Right lobe of liver (tissue), 6 donors: ENCODE measurements at regions not wholly inside any gene's neighbourhood (a gene's known extent, or its start where the extent isn't known, plus 50 kb on each side); places are given as distances from the start of the nearest gene placed in this dataset.
A peak's percentile ranks its signal among the peaks of the same experiment; 100 is the strongest.

Experiments
- ATAC-seq, 4 donors: fragments of 200-7000 bp; cut with Tn5 transposase; one replicate each; pipeline ENCODE4 v1.9.1; 2020; ENCODE audit warnings: mild to moderate bottlenecking in 4 of 4, moderate library complexity in 4 of 4
- DNase-seq, 3 donors: peaks; one replicate each; pipeline ENCODE4 v3.0.0-alpha.2; 2020
- H3K27ac ChIP-seq, 3 donors: fragments of 200-600 bp; one replicate each; pipeline ENCODE4 v1.8.0; 2022
- H3K27me3 ChIP-seq, 2 donors: fragments of 200-600 bp; one replicate each; pipeline ENCODE4 v1.8.0; 2022
- H3K36me3 ChIP-seq, 4 donors: fragments of 200-600 bp; sonication (generic) in 1 of 4; one replicate each; pipeline versions ENCODE4 v1.5.1 to v1.8.0; 2017 to 2022; ENCODE audit warnings: control low read depth in 1 of 4
- H3K4me1 ChIP-seq, 4 donors: fragments of 200-600 bp; sonication (generic) in 1 of 4; one replicate each; pipeline versions ENCODE4 v1.5.1 to v1.8.0; 2017 to 2022; ENCODE audit warnings: control low read depth in 1 of 4
- H3K4me3 ChIP-seq, 3 donors: fragments of 200-600 bp; one replicate each; pipeline ENCODE4 v1.8.0; 2022
- H3K9me3 ChIP-seq, 4 donors: fragments of 200-600 bp; sonication (generic) in 1 of 4; one replicate each; pipeline versions ENCODE4 v1.5.1 to v1.8.0; 2017 to 2022; ENCODE audit warnings: control low read depth in 1 of 4
- POLR2A ChIP-seq: fragments of 450-650 bp; IDR thresholded peaks from one replicate; pipeline ENCODE4 v1.6.1; 2017; ENCODE audit warnings: antibody characterized with exemption, mild to moderate bottlenecking
- WGBS: methylation state at CpG from one replicate; pipeline ENCODE4 v1.1.6; 2018; ENCODE audit warnings: low coverage, low lambda C conversion rate; ENCODE audit not compliant: insufficient coverage; ENCODE audit errors: missing lambda C conversion rate; 5-methylcytosine and 5-hydroxymethylcytosine counted together
- intact Hi-C, 2 donors: fragments of 100-400 bp; cut with DNase I; formaldehyde crosslinking; loops; one replicate each; pipeline versions ENCODE4 v1.11.2 to v1.14.1; 2022
- TF ChIP-seq, protein P1 (sequence below), 4 donors: fragments of 200-600 bp in 3 of 4; fragments of 450-650 bp in 1 of 4; IDR thresholded peaks; one replicate each; pipeline versions ENCODE4 v1.5.1 to v1.8.0; 2016 to 2022; ENCODE audit warnings: antibody characterized with exemption in 4 of 4, mild to moderate bottlenecking in 2 of 4
- donor health status: DM: no; HTN: yes; CAD: no.
- donor health status: DM: no; HTN: no; CAD: no.
- donor health status: DM: no; HTN: no; CAD: no.
- donor health status: DM: no; HTN: yes; CAD: no.
- donor health status: DM: no; HTN: yes; CAD: no.

DNA sequence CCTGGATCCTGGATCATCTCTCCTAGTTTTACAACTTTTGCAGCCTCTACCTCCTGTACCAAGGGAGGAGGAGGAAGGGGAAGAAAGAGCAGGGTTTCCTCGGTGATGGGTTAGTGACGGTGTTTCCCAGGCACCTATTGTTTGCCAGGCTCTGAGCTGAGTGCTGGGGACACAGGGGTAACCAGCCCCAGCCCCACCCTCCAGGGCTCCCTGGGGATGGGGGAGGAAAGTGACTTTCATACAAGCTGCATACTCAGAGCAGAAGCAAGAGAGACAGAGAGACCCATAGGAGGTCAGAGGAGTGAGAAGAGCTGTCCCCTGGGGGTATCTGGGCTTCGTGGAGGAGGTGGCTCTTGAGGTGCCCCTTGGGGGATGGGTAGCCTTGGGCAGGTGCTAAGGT, 89.4 kb upstream of the THY1 start:
- no peak for ATAC-seq

DNA sequence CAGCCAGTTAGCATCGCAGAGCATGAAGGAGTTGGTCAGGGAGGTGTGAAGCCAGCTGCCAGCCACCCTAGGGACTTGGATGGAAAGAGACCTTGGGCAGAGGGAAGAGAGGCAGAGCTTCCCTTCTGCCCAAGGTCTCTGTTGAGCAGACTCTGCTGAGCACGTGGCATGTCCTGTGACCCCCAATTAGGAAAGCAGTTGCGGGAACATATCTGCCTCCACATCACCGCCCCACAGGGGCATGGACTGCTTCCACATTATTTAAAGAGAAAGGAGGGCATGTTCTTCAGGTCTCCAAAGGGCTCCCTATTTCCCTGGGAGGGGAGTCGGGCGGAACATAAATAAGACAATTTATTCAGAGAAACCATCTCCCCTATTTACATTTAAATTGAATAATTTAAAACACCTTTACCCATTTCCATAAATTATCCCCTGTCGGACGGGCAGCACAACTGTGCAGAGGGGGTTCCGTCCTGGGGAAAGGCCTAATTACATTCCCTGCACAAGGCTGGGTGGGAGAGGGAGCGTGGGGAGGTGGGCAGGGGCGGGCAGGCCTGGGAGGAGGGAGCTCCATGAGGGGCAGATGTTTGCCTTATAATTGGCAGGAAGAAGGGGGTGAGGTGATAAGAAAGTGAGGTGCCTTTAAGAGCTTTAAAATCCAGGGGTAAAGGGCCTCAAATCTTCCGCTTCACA, 88.8 kb upstream of the THY1 start:
- 64% methylated on average over 9 of the region's 12 CpGs for WGBS
- intact Hi-C loops: no loop called here
- no peak for ATAC-seq
- TF ChIP-seq POLR2A: no peak
- TF ChIP-seq, protein P1, sequence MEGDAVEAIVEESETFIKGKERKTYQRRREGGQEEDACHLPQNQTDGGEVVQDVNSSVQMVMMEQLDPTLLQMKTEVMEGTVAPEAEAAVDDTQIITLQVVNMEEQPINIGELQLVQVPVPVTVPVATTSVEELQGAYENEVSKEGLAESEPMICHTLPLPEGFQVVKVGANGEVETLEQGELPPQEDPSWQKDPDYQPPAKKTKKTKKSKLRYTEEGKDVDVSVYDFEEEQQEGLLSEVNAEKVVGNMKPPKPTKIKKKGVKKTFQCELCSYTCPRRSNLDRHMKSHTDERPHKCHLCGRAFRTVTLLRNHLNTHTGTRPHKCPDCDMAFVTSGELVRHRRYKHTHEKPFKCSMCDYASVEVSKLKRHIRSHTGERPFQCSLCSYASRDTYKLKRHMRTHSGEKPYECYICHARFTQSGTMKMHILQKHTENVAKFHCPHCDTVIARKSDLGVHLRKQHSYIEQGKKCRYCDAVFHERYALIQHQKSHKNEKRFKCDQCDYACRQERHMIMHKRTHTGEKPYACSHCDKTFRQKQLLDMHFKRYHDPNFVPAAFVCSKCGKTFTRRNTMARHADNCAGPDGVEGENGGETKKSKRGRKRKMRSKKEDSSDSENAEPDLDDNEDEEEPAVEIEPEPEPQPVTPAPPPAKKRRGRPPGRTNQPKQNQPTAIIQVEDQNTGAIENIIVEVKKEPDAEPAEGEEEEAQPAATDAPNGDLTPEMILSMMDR (IDR thresholded peaks at IDR 0.05): no peak
- Histone ChIP-seq H3K9me3 (no peaks in the 10 kb centered on the region), H3K27ac (no peak overlapping the region), H3K36me3 (no peaks in the 10 kb centered on the region), H3K4me1 (no peaks in the 10 kb centered on the region), H3K4me3 (no peak overlapping the region), H3K27me3 (no peaks in the 10 kb centered on the region)
- DNase-seq: no peak

More for the DNA sequence above, 89.4 kb upstream of the THY1 start:
- H3K36me3 ChIP-seq: no peaks in the 10 kb centered on the region
- DNase-seq: no peak
- H3K4me3 ChIP-seq: no peak overlapping the region
- H3K4me1 ChIP-seq: no peaks in the 10 kb centered on the region
- H3K9me3 ChIP-seq: no peaks in the 10 kb centered on the region
- no peaks in the 10 kb centered on the region for H3K27me3 ChIP-seq
- no peak overlapping the region for H3K27ac ChIP-seq
- 20% methylated on average over 3 of the region's 3 CpGs for WGBS
- intact Hi-C loops: no loop called here
- TF ChIP-seq POLR2A: no peak
- TF ChIP-seq, protein P1 (IDR thresholded peaks at IDR 0.05): no peak

DNA sequence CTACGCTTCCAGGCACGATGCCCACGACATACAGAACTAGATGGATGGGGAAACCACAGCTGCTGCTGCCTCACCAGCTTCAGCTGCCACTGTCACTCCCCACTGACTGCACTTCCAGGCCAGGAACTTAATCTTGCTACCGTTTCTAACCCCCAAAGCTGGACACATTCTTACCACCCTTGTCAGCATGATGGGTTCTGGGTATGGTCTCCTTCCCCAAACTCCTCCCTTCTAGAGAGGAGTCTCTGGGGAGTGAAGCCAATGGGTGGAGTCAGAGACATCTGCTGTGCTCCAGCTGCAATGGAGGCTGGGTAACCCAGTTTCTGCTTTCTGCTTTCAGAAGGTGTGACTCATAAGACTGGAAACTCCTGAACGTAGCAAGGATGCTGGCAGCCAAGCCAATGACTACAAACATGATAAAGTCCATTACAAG, 87.0 kb upstream of the THY1 start:
- 51% methylated on average over 5 of the region's 5 CpGs for WGBS
- ATAC-seq (peak in 3 of 4 donors; percentile 33 to 75 (median 37)), DNase-seq (no peak)
- no peak overlapping the region for H3K4me3 ChIP-seq
- no peak overlapping the region for H3K27ac ChIP-seq
- TF ChIP-seq, protein P1 (IDR thresholded peaks at IDR 0.05): no peak
- no peak for TF ChIP-seq POLR2A
- intact Hi-C loops: no loop called here
- no peaks in the 10 kb centered on the region for H3K36me3 ChIP-seq
- no peaks in the 10 kb centered on the region for H3K4me1 ChIP-seq
- no peaks in the 10 kb centered on the region for H3K9me3 ChIP-seq
- no peaks in the 10 kb centered on the region for H3K27me3 ChIP-seq

DNA sequence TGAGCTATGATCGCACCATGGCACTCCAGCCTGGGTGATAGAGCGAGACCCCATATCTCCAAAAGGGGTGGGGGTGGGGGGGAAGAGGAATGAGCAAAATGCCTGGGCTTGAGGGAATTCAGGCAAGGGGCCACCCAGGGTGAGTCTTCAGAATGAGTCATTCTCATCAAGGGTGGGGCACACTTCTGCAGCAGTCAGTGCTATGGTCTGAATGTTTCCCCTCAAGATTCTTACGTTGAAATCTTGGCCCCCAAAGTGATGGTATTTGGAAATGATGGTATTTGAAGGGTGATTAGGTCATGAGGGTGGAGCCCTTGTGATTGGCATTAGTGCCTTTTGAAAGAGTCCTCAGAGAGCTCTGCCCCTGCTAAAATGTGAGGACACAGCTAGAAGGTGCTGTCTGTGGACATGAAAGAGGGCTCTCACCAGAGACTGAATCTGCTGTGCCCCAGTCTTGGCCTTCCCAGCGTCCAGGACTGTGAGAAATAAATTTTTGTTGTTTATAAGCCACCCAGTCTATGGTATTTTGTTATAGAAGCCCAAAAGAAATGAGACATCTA, 86.4 kb upstream of the THY1 start:
- Histone ChIP-seq H3K27me3 (no peaks in the 10 kb centered on the region), H3K36me3 (no peaks in the 10 kb centered on the region), H3K9me3 (no peaks in the 10 kb centered on the region), H3K4me3 (no peak overlapping the region), H3K4me1 (no peaks in the 10 kb centered on the region), H3K27ac (no peak overlapping the region)
- 68% methylated on average over 4 of the region's 4 CpGs for WGBS
- intact Hi-C loops: no loop called here
- TF ChIP-seq POLR2A: no peak
- TF ChIP-seq, protein P1 (IDR thresholded peaks at IDR 0.05): no peak
- DNase-seq (no peak), ATAC-seq (no peak)
